ENCODE measurements at regions not wholly inside any gene's neighbourhood (a gene's known extent, or its start where the extent isn't known, plus 50 kb on each side); places are given as distances from the start of the nearest gene placed in this dataset.

DNA sequence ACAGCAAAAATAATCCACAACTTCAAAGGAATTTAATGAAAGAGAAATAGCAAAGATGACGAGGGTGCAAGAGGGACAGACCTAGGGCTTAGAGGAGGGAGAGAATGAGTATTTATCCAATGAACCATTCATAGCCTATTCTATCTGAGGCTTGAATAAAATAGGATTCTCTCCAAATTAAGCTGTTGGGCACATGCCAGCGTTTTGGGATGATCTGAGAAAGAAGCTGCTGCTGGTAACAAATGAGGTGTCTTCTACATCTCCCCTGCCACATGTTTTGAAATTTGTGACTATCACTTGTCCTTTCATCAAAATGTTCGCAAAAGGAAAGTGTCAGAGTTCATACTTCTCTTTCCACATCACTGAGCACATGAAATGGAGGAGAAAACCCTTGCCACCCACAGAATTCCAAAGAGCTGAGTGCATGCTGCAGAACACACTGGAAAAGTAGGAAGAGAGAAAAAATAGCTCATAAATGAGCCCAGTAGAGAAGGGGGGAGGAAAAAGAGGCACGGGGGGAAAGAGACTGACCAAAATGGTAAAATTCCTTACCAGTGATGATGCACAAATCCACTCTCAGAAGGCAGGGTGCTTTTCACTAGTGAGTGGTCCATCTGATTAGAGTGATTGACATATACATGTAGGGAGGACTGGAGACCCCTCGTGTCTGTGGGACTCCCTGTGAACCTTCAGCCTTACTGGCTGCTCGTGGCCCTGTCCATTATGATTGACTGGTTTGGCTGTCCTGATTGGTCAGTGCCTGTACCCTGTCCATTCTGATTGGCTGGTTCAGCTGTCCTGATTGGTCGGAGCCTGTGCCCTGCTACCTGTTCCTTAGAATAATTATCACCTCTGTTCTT lies 180.5 kb downstream of the OGFRL1 start:
- TF ChIP-seq, protein P1, sequence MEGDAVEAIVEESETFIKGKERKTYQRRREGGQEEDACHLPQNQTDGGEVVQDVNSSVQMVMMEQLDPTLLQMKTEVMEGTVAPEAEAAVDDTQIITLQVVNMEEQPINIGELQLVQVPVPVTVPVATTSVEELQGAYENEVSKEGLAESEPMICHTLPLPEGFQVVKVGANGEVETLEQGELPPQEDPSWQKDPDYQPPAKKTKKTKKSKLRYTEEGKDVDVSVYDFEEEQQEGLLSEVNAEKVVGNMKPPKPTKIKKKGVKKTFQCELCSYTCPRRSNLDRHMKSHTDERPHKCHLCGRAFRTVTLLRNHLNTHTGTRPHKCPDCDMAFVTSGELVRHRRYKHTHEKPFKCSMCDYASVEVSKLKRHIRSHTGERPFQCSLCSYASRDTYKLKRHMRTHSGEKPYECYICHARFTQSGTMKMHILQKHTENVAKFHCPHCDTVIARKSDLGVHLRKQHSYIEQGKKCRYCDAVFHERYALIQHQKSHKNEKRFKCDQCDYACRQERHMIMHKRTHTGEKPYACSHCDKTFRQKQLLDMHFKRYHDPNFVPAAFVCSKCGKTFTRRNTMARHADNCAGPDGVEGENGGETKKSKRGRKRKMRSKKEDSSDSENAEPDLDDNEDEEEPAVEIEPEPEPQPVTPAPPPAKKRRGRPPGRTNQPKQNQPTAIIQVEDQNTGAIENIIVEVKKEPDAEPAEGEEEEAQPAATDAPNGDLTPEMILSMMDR (IDR thresholded peaks at IDR 0.05), result no peak
- no peak for TF ChIP-seq EZH2 (IDR thresholded peaks at IDR 0.05; ENCODE audit: borderline replicate concordance, insufficient read depth, low read depth, low read length, poor library complexity, severe bottlenecking)
